Keratinocyte (primary cell): ENCODE measurements at regions not wholly inside any gene's neighbourhood (a gene's known extent, or its start where the extent isn't known, plus 50 kb on each side); places are given as distances from the start of the nearest gene placed in this dataset.

Experiments used
- DNase-seq: peaks from one replicate; pipeline ENCODE4 v3.0.0-alpha.2; 2011; ENCODE audit warnings: low read depth, missing footprints, low spot score
- FAIRE-seq: peaks from 2 replicates; lab custom pipeline; 2011; peaks lifted over from hg19 to GRCh38; lab: Jason Lieb, UNC
- H2AFZ ChIP-seq: 2 replicates; pipeline ENCODE4 v1.6.0; 2012; ENCODE audit warnings: low read length, control low read depth, inconsistent platforms; ENCODE audit not compliant: control insufficient read depth
- H3K27ac ChIP-seq: 2 replicates; pipeline ENCODE4 v1.5.1; 2011; ENCODE audit warnings: low read length; ENCODE audit not compliant: control insufficient read depth, insufficient read depth
- H3K27me3 ChIP-seq: 3 replicates; pipeline ENCODE4 v1.6.0; 2011; ENCODE audit warnings: low read length; ENCODE audit not compliant: control insufficient read depth, insufficient read depth; ENCODE audit errors: extremely low read depth
- H3K36me3 ChIP-seq, 2 experiments: 2 replicates in 1 of 2; 3 replicates in 1 of 2; pipeline ENCODE4 v1.5.1; 2011; ENCODE audit warnings: low read length in 2 of 2, mild to moderate bottlenecking in 1 of 2; ENCODE audit not compliant: control insufficient read depth in 2 of 2, insufficient read depth in 2 of 2; ENCODE audit errors: extremely low read depth in 1 of 2
- H3K4me1 ChIP-seq: 3 replicates; pipeline ENCODE4 v1.5.1; 2011; ENCODE audit warnings: low read length; ENCODE audit not compliant: control insufficient read depth, insufficient read depth; ENCODE audit errors: extremely low read depth
- H3K4me2 ChIP-seq: 3 replicates; pipeline ENCODE4 v1.6.0; 2011; ENCODE audit warnings: low read depth, low read length; ENCODE audit not compliant: control insufficient read depth, insufficient read depth; ENCODE audit errors: extremely low read depth
- H3K4me3 ChIP-seq, 3 experiments: fragments of 200-600 bp in 1 of 3; sonication (generic) in 1 of 3; 2 replicates in 2 of 3; 3 replicates in 1 of 3; pipeline ENCODE4 v1.5.1; 2011 to 2016; ENCODE audit warnings: low read length in 3 of 3, mild to moderate bottlenecking in 3 of 3, control low read depth in 2 of 3, inconsistent platforms in 1 of 3, low read depth in 1 of 3, mixed read lengths in 1 of 3, mixed run types in 1 of 3, moderate library complexity in 1 of 3; ENCODE audit not compliant: control insufficient read depth in 2 of 3, insufficient read depth in 2 of 3; ENCODE audit errors: extremely low read depth in 1 of 3
- H3K79me2 ChIP-seq: 2 replicates; pipeline ENCODE4 v1.6.0; 2012; ENCODE audit warnings: low read length; ENCODE audit not compliant: control insufficient read depth, insufficient read depth
- H3K9ac ChIP-seq: 3 replicates; pipeline ENCODE4 v1.6.0; 2011; ENCODE audit warnings: low read length; ENCODE audit not compliant: control insufficient read depth, insufficient read depth; ENCODE audit errors: extremely low read depth
- H3K9me1 ChIP-seq: 3 replicates; pipeline ENCODE4 v1.6.0; 2011; ENCODE audit warnings: low read length; ENCODE audit not compliant: control insufficient read depth, insufficient read depth; ENCODE audit errors: extremely low read depth
- H3K9me3 ChIP-seq: 2 replicates; pipeline ENCODE4 v1.5.1; 2012; ENCODE audit warnings: low read depth, low read length; ENCODE audit not compliant: control insufficient read depth
- H4K20me1 ChIP-seq: 3 replicates; pipeline ENCODE4 v1.6.0; 2011; ENCODE audit warnings: low read length; ENCODE audit not compliant: control insufficient read depth, insufficient read depth; ENCODE audit errors: extremely low read depth
- EZH2 ChIP-seq: IDR thresholded peaks from one replicate; pipeline ENCODE4 v1.6.1; 2012; ENCODE audit warnings: inconsistent platforms, mild to moderate bottlenecking, low read length, moderate library complexity
- dilution Hi-C: fragments of 300-500 bp; cut with MboI; formaldehyde crosslinking; loops from one replicate; pipeline ENCODE4 v1.7.0; 2020; ENCODE audit warnings: low sequenced_read_pairs; ENCODE audit not compliant: extremely low pct_ligation_motif_present
- TF ChIP-seq, protein P1 (sequence below), 3 experiments: IDR thresholded peaks in 1 of 3; conservative IDR thresholded peaks in 1 of 3; optimal IDR thresholded peaks in 1 of 3; 2 replicates in 2 of 3; 3 replicates in 1 of 3; pipeline versions ENCODE3 to v1.5.1; 2011; ENCODE audit warnings: low read length in 3 of 3, mild to moderate bottlenecking in 3 of 3, moderate library complexity in 2 of 3, control low read depth in 1 of 3, inconsistent platforms in 1 of 3; ENCODE audit not compliant: insufficient read depth in 2 of 3; ENCODE audit errors: extremely low read depth in 1 of 3

DNA sequence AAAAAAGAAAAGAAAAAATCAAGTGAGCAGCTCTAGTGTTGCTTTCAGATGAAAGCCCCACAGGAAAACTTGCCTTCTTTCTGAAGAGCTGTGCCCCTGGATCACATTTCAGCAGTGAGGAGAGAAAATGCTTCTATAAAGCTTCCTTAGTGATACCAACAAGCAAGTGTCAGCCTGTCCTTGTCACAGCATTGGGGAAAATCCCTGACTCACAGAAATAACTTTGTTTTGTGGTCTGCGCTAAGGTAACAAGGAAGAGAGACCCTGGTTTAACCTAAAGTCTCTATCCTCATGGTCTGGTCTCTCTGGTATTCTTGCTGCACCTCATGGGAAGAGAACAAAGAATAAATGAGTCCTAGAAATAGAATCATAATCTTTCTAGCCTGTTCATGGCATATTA lies 885.2 kb upstream of the SORCS1 start:
- no peaks in the 10 kb centered on the region for H3K79me2 ChIP-seq
- H3K9ac ChIP-seq: no peak overlapping the region
- no peaks in the 10 kb centered on the region for H3K9me3 ChIP-seq
- no peak overlapping the region for H3K27ac ChIP-seq
- no peak overlapping the region for H3K4me2 ChIP-seq
- H3K4me1 ChIP-seq: no peaks in the 10 kb centered on the region
- H3K27me3 ChIP-seq: no peaks in the 10 kb centered on the region
- dilution Hi-C loops: no loop called here
- H4K20me1 ChIP-seq: no peaks in the 10 kb centered on the region
- TF ChIP-seq, protein P1, sequence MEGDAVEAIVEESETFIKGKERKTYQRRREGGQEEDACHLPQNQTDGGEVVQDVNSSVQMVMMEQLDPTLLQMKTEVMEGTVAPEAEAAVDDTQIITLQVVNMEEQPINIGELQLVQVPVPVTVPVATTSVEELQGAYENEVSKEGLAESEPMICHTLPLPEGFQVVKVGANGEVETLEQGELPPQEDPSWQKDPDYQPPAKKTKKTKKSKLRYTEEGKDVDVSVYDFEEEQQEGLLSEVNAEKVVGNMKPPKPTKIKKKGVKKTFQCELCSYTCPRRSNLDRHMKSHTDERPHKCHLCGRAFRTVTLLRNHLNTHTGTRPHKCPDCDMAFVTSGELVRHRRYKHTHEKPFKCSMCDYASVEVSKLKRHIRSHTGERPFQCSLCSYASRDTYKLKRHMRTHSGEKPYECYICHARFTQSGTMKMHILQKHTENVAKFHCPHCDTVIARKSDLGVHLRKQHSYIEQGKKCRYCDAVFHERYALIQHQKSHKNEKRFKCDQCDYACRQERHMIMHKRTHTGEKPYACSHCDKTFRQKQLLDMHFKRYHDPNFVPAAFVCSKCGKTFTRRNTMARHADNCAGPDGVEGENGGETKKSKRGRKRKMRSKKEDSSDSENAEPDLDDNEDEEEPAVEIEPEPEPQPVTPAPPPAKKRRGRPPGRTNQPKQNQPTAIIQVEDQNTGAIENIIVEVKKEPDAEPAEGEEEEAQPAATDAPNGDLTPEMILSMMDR (optimal IDR thresholded peaks at IDR 0.05 in 1 of 3, IDR thresholded peaks at IDR 0.05 in 1 of 3, conservative IDR thresholded peaks at IDR 0.05 in 1 of 3; ENCODE audit: extremely low read depth in 1 of 3, insufficient read depth in 2 of 3, low read length in 3 of 3): no peak
- no peak for TF ChIP-seq EZH2
- DNase-seq: no peak
- FAIRE-seq: no peak
- no peak overlapping the region for H3K4me3 ChIP-seq
- no peak overlapping the region for H2AFZ ChIP-seq
- no peaks in the 10 kb centered on the region for H3K36me3 ChIP-seq
- H3K9me1 ChIP-seq: no peaks in the 10 kb centered on the region

DNA sequence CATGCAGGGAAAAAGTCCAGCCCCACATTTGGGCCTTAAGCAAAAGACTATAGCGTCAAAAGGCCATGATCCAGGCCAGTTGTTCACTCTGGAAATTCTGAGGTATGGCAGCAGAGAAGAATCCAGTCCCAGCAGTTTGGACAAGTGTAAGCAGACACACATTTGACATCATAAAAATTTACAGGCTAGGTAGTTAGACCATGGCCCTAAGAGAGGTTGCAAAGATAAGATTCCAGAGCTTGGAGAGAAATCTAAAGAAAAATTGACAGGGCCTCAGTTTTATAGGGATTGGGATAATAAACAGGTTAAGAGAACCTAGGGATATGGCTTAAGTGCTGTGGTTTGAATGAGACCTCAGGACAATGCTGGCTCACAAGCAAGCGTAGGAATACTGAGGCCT lies 884.4 kb upstream of the SORCS1 start:
- Histone ChIP-seq H3K9ac (no peak overlapping the region), H3K79me2 (no peaks in the 10 kb centered on the region), H2AFZ (no peak overlapping the region), H3K27me3 (no peaks in the 10 kb centered on the region), H3K4me1 (no peaks in the 10 kb centered on the region), H3K27ac (no peak overlapping the region), H3K4me2 (no peak overlapping the region), H3K9me1 (no peaks in the 10 kb centered on the region), H3K4me3 (no peak overlapping the region), H4K20me1 (no peaks in the 10 kb centered on the region), H3K9me3 (no peaks in the 10 kb centered on the region), H3K36me3 (no peaks in the 10 kb centered on the region)
- no peak for FAIRE-seq
- dilution Hi-C loops: no loop called here
- no peak for DNase-seq
- TF ChIP-seq, protein P1 (optimal IDR thresholded peaks at IDR 0.05 in 1 of 3, IDR thresholded peaks at IDR 0.05 in 1 of 3, conservative IDR thresholded peaks at IDR 0.05 in 1 of 3; ENCODE audit: extremely low read depth in 1 of 3, insufficient read depth in 2 of 3, low read length in 3 of 3): no peak
- no peak for TF ChIP-seq EZH2
